ENCODE measurements at regions not wholly inside any gene's neighbourhood (a gene's known extent, or its start where the extent isn't known, plus 50 kb on each side); places are given as distances from the start of the nearest gene placed in this dataset.

GRCh38 chr18:7288544-7288943 lies 57.7 kb downstream of the LRRC30 start:
- DNase-seq = no peak

DNA sequence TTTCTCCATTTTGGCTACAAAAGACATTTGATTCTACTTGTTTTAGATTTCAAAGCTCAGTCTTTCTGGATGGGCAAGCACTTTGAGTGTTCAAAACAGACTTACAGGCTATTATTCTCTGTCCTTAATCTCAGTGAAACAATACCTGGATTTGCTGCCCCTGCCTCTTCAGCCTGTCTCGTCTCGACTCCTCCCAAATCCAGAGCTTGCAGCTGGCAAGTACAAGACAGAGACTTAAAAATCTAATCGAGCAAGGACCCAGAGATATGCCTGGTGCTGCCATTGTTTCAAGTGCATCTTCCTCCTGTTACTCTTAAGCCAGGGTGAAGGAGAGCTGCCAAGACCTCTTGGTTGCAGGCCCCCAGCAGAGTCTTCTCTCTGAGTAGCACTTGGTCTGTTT lies 59.2 kb downstream of the LRRC30 start:
- DNase-seq = no peak

DNA sequence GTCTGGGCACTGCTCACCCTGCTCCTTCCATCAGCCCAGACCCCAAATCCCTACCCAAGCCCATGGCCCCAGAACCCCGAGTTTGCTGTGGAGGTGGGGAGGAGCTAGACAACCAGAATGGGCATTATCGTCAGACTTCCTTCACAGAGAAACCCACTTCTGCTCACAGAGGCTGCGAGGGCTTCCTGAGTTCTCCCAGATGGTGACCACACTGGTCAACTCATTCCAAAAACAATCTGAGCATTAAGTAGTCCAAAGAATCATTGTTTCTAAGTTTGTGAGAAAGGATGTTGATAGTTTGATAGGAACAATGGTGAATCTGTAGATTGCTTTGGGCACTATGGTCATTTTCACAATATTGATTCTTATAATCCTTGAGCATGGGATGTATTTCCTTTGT lies 60.2 kb downstream of the LRRC30 start:
- no peak for DNase-seq

- DNase-seq = no peak
Measured at GRCh38 chr18:7298149-7298548, 67.3 kb downstream of the LRRC30 start.

- no peak for DNase-seq
Measured at GRCh38 chr18:7301094-7301493, 70.2 kb downstream of the LRRC30 start.

GRCh38 chr18:7303316-7304060 lies 72.6 kb downstream of the LRRC30 start:
- peak; percentile 44 for DNase-seq

DNA sequence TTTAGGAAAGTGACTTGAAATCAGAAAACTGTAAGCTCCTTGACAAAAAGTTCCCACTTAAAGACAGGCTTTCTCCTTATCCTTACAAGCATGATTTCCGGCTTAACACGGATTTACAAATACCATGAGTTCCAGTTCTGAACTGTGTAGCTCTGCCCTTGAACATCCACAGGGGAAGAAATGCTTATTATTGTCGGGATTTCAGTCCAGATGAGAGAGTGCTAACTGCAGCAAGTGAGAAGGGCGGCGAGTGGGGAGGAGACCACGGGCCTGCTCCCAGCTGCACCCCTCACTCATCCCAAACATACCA lies 73.1 kb downstream of the LRRC30 start:
- DNase-seq = no peak

DNA sequence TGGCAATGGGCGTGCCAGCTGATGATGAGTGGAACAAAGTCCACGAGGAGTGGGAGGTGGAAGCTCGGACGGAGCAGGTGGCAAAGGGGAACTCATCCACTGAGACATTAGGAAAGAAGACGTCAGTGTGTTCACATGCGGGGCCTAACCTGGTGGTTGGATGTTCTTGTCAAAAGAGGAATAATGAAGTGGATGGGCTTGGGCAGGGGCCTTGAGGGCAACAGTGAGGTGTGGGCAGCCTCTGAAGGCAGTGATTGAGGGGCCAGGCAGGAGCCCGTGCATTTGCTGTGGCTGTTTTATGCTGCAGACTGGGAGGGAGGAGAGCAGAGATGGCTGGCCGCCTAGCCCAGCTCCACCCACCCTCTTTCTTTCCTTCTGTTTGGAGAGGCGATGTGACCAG lies 74.5 kb downstream of the LRRC30 start:
- DNase-seq = no peak

GRCh38 chr18:7307030-7307429 lies 76.1 kb downstream of the LRRC30 start:
- no peak for DNase-seq

DNA sequence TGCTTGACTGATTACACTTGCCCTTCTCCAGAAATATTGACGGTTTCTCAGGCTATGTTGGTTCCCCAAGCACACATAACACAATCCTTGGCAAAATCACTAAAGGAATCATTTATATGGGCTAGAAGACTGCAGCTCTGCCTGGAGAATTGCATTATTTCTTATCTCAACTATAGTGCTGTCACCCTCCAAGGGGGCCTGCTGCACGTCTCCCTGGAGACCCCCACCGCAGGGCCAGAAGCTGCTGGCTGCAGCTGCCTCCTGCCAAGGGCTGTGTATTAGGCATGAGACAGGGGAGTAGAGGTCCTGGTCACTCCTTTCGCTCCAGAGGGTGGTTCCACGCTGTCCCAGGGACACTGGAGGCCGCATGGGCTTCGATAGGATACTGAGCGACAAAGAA lies 76.6 kb downstream of the LRRC30 start:
- no peak for DNase-seq

DNA sequence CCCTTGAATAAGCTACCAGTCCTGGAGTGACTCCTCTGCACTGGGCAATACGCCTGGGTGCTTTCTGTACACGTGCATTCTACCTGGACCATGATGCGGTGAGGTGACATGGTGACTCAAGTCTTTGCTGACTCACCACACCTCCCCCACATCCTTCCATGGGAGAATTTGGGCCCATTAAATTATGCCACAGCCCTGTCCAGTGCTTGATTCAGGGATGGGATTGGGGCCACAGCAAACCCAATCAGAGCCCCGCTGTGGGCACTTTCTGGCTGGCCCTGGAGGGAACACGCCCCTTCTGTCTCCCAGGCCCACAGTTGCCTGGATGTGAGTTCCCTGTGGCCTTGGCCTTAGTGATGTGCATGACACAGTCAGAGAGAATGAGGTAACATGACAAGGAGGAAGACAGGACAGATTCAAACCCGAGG lies 86.9 kb downstream of the LRRC30 start:
- no peak for DNase-seq

DNA sequence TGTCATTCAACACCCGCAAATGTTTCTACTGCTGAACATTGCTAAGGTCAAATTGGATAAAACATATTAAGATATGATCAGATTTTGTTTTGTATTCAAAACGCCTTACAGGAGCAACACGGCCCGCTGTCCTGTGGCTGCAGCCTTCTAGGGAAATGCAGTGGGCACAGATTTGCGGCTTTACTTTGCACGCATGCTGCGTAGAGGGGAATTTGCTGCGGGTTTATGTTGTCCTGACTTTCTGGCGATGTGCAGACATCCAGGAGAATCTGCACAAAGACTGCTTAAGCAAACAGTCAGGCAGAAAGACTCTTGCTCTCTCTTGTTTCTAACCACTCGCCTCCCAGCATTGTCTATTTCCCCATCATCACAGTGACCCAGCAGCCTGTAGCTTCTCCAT lies 88.3 kb downstream of the LRRC30 start:
- no peak for DNase-seq

- DNase-seq = no peak
Measured at GRCh38 chr18:7321831-7322230, 90.9 kb downstream of the LRRC30 start.

DNA sequence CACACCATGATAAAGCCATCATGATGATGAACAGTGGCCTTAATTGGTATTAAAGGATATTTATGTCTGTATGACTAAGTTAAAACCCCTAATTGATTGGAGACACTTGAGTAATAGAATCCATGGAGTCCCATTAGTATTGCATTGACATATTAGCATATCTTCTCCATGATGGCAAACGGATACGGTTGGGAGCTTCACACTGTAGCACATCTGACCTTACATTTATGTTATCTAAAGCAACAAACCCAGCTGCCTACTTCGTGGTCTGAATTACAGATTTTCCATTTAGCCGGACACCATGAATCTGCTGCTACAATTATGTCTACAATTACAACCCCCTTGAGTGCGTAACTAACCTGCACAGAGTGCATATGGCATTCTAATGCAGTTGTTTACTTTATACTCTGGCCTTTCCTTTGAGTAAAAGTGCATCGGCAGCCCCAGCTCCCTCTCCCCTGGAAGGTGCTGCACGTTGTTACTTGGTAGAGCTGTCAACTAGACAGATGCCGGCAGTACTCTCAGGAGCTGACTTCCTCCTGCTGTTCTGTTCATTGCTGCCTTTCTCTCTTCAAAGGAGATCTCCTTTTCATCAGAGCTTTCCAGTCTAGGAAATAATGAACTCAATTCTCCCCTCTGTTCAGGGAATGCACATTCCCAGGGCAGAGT lies 92.1 kb downstream of the LRRC30 start:
- DNase-seq = no peak

DNA sequence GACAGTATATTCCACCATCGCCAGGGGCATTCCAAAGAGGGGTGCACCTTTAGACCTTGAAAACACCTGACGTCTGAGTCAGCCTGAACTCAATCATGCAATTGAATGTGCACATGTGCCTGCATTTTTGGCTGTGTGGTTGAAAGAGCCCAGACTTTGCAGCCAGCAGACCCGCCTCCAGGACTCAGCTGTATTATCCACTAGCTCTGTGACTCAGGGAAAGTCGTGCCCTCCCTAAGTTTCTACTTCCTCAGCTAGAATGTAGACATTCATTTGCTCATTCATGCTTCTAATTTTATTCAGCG lies 94.2 kb downstream of the LRRC30 start:
- peak; percentile 9 for DNase-seq

GRCh38 chr18:7329016-7329415 lies 98.1 kb downstream of the LRRC30 start:
- no peak for DNase-seq

DNA sequence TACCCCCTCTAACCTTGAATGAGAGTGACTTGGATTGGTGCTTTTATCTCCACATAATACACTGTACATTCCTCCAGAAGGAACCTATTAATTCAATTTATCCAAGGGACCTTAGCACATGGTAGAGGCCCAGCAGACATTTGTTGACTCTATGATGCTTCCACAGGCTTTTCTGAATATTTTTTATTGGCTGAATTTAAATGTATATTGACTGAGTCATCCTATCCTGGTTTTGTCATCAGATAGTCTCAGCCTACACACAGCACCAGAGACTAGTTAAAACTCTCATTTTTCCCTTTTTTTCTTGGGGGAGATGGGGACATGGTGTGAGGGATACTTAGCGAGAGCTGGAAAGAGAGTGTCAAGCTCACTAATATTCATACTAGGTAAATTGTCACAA lies 101.6 kb downstream of the LRRC30 start:
- DNase-seq = no peak

DNA sequence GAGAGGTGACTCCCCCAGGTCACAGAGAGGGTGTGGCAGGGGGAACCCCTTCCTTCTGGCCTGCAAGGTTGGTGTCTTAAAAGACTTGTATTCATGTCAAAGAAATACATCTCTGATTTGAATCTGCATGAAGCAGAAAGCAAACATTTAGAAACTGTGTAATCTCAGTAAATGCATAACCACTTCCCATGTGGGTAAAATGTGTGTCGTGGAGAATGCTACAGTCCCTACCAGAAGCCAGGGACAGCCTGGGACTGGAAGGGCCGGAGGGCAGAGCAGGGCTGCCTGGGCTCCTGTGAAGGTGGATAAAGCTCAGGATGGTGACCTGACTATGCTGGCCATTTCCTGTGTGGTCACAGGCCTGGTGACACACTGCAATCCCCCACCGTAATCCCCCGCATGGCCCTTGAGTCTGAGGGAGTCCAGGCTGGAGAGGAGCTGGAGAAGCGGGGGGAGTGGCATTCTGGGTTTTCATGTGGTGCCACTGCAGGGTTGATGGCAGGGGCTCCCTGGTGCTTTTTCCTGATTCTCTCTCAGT lies 102.2 kb downstream of the LRRC30 start:
- no peak for DNase-seq

DNA sequence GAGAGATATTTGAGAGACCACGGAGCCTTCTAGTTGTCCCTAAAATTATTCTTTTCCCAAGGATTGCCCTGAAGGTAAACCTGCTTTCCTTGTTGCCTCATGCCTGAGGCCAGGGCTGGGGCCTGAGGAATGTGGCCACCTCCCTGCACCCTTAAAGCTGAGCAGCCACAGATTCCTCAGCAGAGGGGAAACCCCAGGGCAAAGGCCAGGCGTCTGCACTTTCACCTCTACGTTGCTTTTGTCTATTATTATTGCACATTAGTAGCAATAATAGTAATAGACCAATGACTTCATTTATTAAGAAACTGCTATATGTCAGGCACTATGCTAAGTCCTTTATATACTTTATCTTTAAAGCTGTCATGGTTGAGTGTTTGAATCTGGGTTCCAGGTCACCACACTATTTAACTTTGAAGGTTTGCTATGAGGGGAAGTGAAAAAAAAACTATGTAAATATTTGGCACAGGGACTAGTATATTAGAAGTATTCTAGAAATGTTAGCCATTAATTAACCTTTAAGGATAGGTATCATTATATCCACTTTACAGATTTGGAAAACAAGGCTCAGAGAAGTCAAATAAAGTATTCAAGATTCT lies 104.2 kb downstream of the LRRC30 start:
- DNase-seq = no peak

DNA sequence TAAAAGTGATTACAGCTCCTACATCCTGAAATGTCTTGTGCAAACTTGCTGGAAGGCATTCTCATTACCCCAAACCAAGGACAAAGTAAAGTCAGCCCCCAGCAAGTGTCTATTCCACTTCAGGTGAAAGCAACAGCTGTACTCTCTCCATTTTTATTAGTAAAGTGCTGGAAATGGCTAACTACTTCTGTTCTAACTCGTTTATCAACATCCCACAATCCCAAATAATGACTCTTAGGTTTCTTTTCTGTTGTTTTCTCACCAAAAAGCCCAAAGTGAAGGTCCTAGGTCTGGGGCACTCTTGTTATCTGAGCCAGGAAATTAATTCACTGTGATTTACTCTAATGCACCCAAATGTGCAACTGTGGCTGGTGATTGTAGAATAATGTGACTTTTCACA lies 105.7 kb downstream of the LRRC30 start:
- no peak for DNase-seq

DNA sequence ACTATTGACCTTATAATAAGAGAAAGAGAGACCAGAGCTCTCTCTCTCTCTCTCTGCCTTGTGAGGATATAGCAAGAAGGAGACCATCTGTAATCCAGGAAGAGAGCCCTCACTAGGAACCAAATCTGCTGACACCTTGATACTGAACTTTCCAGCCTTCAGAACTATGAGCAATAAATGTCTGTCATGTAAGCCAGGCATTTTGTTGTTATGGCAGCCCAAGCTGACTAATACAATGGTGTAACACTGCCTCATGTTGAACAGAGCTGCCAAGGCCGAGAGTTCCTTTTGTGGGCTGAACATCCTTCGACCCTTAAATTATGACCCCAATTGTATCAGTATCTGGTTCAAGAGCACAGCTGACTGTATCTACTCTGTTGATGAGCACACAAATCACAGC lies 108.0 kb downstream of the LRRC30 start:
- no peak for DNase-seq

DNA sequence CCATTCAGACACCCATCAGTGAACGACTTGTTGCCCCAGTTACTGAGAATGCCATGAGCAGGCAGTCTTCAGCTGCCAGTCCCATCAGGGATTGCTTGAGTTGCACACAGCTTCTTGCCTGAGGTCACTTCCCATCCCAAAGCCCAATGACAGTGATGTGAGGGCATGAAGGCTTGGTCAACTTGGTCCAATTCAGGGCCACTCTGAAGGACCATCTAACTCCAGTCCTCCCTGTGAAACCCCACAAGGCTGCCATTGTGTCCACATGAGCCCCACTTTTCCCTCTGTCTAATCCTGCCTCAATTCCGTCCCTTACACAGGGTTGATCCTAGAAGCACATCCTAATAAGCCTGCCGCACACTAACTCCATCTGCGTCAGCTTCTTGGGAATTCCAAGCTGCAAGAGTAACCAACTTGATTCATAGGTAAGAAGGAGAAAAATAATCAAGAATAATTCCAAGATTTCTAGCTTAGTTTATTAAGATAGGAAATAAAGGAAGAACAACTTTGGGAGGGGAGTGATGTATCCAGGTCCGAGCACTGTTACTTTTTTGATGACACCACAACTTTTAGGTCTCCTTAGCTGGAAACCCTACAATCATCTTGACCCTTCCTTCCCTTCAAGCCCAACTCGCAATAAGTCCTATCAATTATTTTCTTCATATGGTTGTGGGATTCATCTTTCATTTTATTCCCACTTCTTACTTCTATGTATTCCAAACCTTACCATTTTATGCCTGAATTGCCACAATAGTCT lies 110.9 kb downstream of the LRRC30 start:
- no peak for DNase-seq

GRCh38 chr18:7349181-7349837 lies 118.4 kb downstream of the LRRC30 start:
- no peak for DNase-seq
